Lower lobe of right lung (tissue), 2 donors: ENCODE measurements at regions not wholly inside any gene's neighbourhood (a gene's known extent, or its start where the extent isn't known, plus 50 kb on each side); places are given as distances from the start of the nearest gene placed in this dataset.
A peak's percentile ranks its signal among the peaks of the same experiment; 100 is the strongest.

ENCODE experiments used
- ATAC-seq, 2 donors: fragments of 200-7000 bp; cut with Tn5 transposase; one replicate each; pipeline ENCODE4 v1.9.1; 2020 to 2022; ENCODE audit warnings: mild to moderate bottlenecking in 2 of 2, moderate library complexity in 2 of 2
- DNase-seq: peaks from one replicate; pipeline ENCODE4 v3.0.0-alpha.2; 2020
- H3K27ac ChIP-seq: fragments of 200-600 bp; one replicate; pipeline ENCODE4 v1.8.0; 2022
- H3K27me3 ChIP-seq: fragments of 200-600 bp; one replicate; pipeline ENCODE4 v1.8.0; 2022; ENCODE audit warnings: low read depth
- H3K36me3 ChIP-seq: fragments of 200-600 bp; one replicate; pipeline ENCODE4 v1.8.0; 2022; ENCODE audit warnings: mild to moderate bottlenecking
- H3K4me1 ChIP-seq: fragments of 200-600 bp; one replicate; pipeline ENCODE4 v1.8.0; 2022
- H3K4me3 ChIP-seq: fragments of 200-600 bp; one replicate; pipeline ENCODE4 v1.8.0; 2022; ENCODE audit warnings: mild to moderate bottlenecking
- H3K9me3 ChIP-seq: fragments of 200-600 bp; one replicate; pipeline ENCODE4 v1.8.0; 2022
- CTCF ChIP-seq: fragments of 200-600 bp; IDR thresholded peaks from one replicate; pipeline ENCODE4 v1.8.0; 2022; ENCODE audit warnings: antibody characterized with exemption, mild to moderate bottlenecking
- intact Hi-C: fragments of 100-400 bp; cut with DNase I; formaldehyde crosslinking; loops from one replicate; pipeline ENCODE4 v1.11.0; 2022
- donor health status: DM: no; HTN: yes; CAD: no; lungs with severe emphysema.

GRCh38 chr2:88252111-88252510, 82.0 kb downstream of the THNSL2 start:
- no peak for TF ChIP-seq CTCF
- Histone ChIP-seq H3K9me3 (no peaks in the 10 kb centered on the region), H3K4me3 (no peak overlapping the region), H3K36me3 (no peaks in the 10 kb centered on the region), H3K27ac (no peak overlapping the region), H3K4me1 (no peaks in the 10 kb centered on the region), H3K27me3 (no peaks in the 10 kb centered on the region)
- intact Hi-C loops, result no loop called here
- DNase-seq (no peak), ATAC-seq (no peak)

GRCh38 chr2:88250404-88250803, 80.3 kb downstream of the THNSL2 start:
- Histone ChIP-seq H3K36me3 (no peaks in the 10 kb centered on the region), H3K27me3 (no peaks in the 10 kb centered on the region), H3K9me3 (no peaks in the 10 kb centered on the region), H3K4me3 (no peak overlapping the region), H3K4me1 (no peaks in the 10 kb centered on the region), H3K27ac (no peak overlapping the region)
- ATAC-seq (no peak), DNase-seq (no peak)
- TF ChIP-seq CTCF, result no peak
- intact Hi-C loops, result no loop called here

GRCh38 chr2:88248280-88248828, 78.2 kb downstream of the THNSL2 start:
- H3K36me3 ChIP-seq, result no peaks in the 10 kb centered on the region
- H3K27me3 ChIP-seq, result no peaks in the 10 kb centered on the region
- no peaks in the 10 kb centered on the region for H3K4me1 ChIP-seq
- intact Hi-C loops, result no loop called here
- H3K27ac ChIP-seq, result no peak overlapping the region
- no peak for DNase-seq
- ATAC-seq, result peak in 1 of 2 donors; percentile 42
- no peak overlapping the region for H3K4me3 ChIP-seq
- H3K9me3 ChIP-seq, result no peaks in the 10 kb centered on the region
- no peak for TF ChIP-seq CTCF

GRCh38 chr2:88247531-88247930, 77.4 kb downstream of the THNSL2 start:
- Histone ChIP-seq H3K4me3 (no peak overlapping the region), H3K27ac (no peak overlapping the region), H3K9me3 (no peaks in the 10 kb centered on the region), H3K36me3 (no peaks in the 10 kb centered on the region), H3K27me3 (no peaks in the 10 kb centered on the region), H3K4me1 (no peaks in the 10 kb centered on the region)
- intact Hi-C loops, result no loop called here
- ATAC-seq (peak in 1 of 2 donors; percentile 21), DNase-seq (no peak)
- TF ChIP-seq CTCF, result no peak

- Histone ChIP-seq H3K27me3 (no peaks in the 10 kb centered on the region), H3K4me3 (no peak overlapping the region), H3K9me3 (no peaks in the 10 kb centered on the region), H3K36me3 (no peaks in the 10 kb centered on the region), H3K27ac (no peak overlapping the region), H3K4me1 (no peaks in the 10 kb centered on the region)
- DNase-seq (no peak), ATAC-seq (no peak)
- intact Hi-C loops, result no loop called here
- no peak for TF ChIP-seq CTCF
These were observed 75.0 kb downstream of the THNSL2 start for GRCh38 chr2:88245109-88245508.

GRCh38 chr2:88239781-88240180, 69.6 kb downstream of the THNSL2 start:
- DNase-seq (no peak), ATAC-seq (peak; percentile 33 to 53)

More at GRCh38 chr2:88239781-88240180, 69.6 kb downstream of the THNSL2 start:
- no peak for TF ChIP-seq CTCF
- intact Hi-C loops, result no loop called here
- Histone ChIP-seq H3K4me3 (no peak overlapping the region), H3K27ac (no peak overlapping the region), H3K9me3 (no peaks in the 10 kb centered on the region), H3K4me1 (no peaks in the 10 kb centered on the region), H3K27me3 (no peaks in the 10 kb centered on the region), H3K36me3 (no peaks in the 10 kb centered on the region)
